Common myeloid progenitor, CD34-positive (primary cell): ENCODE measurements at regions not wholly inside any gene's neighbourhood (a gene's known extent, or its start where the extent isn't known, plus 50 kb on each side); places are given as distances from the start of the nearest gene placed in this dataset.

Experiments
- CTCF ChIA-PET: fragments of 350-600 bp; sonication (Branson Sonifier 250); formaldehyde crosslinking; loops from one replicate; lab custom pipeline; 2021; ENCODE audit warnings: antibody characterized with exemption; lab: Charles Lee
- POLR2A ChIA-PET: fragments of 350-600 bp; sonication (Branson Sonifier 250); formaldehyde crosslinking; loops from one replicate; lab custom pipeline; 2021; ENCODE audit warnings: antibody characterized with exemption; lab: Charles Lee
- DNase-seq, 3 donors: peaks; one replicate each; pipeline versions ENCODE4 v3.0.0 to v3.0.0-alpha.2; 2013
- H3K27ac ChIP-seq, 2 experiments: 1 replicate in 1 of 2; 2 replicates in 1 of 2; pipeline ENCODE4 v1.7.0; 2013; ENCODE audit warnings: inconsistent platforms in 2 of 2, low read length in 2 of 2, mild to moderate bottlenecking in 2 of 2, low read depth in 1 of 2, moderate library complexity in 1 of 2; ENCODE audit not compliant: severe bottlenecking in 2 of 2, insufficient read depth in 1 of 2, poor library complexity in 1 of 2
- H3K27me3 ChIP-seq, 5 experiments: replicated peaks in 2 of 5; 1 replicate in 3 of 5; 2 replicates in 2 of 5; pipeline versions ENCODE4 v1.6.1 to v1.7.0; 2013; ENCODE audit warnings: low read length in 4 of 5, mild to moderate bottlenecking in 2 of 5, moderate library complexity in 2 of 5, inconsistent platforms in 1 of 5; ENCODE audit not compliant: insufficient read depth in 5 of 5, control insufficient read depth in 4 of 5
- H3K36me3 ChIP-seq, 4 experiments: 1 replicate in 2 of 4; 2 replicates in 2 of 4; pipeline versions ENCODE4 v1.6.1 to v1.7.0; 2013; ENCODE audit warnings: low read length in 3 of 4, control low read depth in 1 of 4, mild to moderate bottlenecking in 1 of 4; ENCODE audit not compliant: control insufficient read depth in 4 of 4, insufficient read depth in 4 of 4
- H3K4me1 ChIP-seq, 4 experiments: 1 replicate in 3 of 4; 2 replicates in 1 of 4; pipeline versions ENCODE4 v1.6.1 to v1.7.1; 2013; ENCODE audit warnings: low read length in 3 of 4, mild to moderate bottlenecking in 3 of 4, control low read depth in 1 of 4, inconsistent platforms in 1 of 4, moderate library complexity in 1 of 4; ENCODE audit not compliant: control insufficient read depth in 4 of 4, insufficient read depth in 4 of 4; ENCODE audit errors: control extremely low read depth in 1 of 4
- H3K4me3 ChIP-seq, 7 experiments: 1 replicate in 4 of 7; 2 replicates in 3 of 7; pipeline versions ENCODE4 v1.5.1 to v1.7.0; 2013; ENCODE audit warnings: mild to moderate bottlenecking in 7 of 7, low read length in 6 of 7, moderate library complexity in 6 of 7, inconsistent platforms in 2 of 7, low read depth in 2 of 7, control low read depth in 1 of 7; ENCODE audit not compliant: insufficient read depth in 4 of 7, control insufficient read depth in 1 of 7; ENCODE audit errors: extremely low read depth in 1 of 7
- H3K9me3 ChIP-seq, 5 experiments: 1 replicate in 4 of 5; 2 replicates in 1 of 5; pipeline versions ENCODE4 v1.6.1 to v1.7.1; 2013; ENCODE audit warnings: low read length in 4 of 5, mild to moderate bottlenecking in 2 of 5, inconsistent platforms in 1 of 5, low read depth in 1 of 5, moderate library complexity in 1 of 5; ENCODE audit not compliant: control insufficient read depth in 4 of 5, insufficient read depth in 2 of 5; ENCODE audit errors: control extremely low read depth in 1 of 5
- WGBS: methylation state at CpG from one replicate; pipeline ENCODE4 v1.1.5; 2013; ENCODE audit not compliant: insufficient coverage; 5-methylcytosine and 5-hydroxymethylcytosine counted together

- H3K27ac ChIP-seq = no peak overlapping the region
- ChIA-PET POLR2A (no interaction called here), CTCF (no interaction called here)
- no peaks in the 10 kb centered on the region for H3K9me3 ChIP-seq
- DNase-seq = no peak
- no peaks in the 10 kb centered on the region for H3K27me3 ChIP-seq
- no peak overlapping the region for H3K4me3 ChIP-seq
- 95% methylated on average over 4 of the region's 4 CpGs for WGBS
- H3K36me3 ChIP-seq = no peaks in the 10 kb centered on the region
- H3K4me1 ChIP-seq = no peaks in the 10 kb centered on the region
Measured at GRCh38 chr6:56378507-56378906, 131.1 kb upstream of the COL21A1 start.

DNA sequence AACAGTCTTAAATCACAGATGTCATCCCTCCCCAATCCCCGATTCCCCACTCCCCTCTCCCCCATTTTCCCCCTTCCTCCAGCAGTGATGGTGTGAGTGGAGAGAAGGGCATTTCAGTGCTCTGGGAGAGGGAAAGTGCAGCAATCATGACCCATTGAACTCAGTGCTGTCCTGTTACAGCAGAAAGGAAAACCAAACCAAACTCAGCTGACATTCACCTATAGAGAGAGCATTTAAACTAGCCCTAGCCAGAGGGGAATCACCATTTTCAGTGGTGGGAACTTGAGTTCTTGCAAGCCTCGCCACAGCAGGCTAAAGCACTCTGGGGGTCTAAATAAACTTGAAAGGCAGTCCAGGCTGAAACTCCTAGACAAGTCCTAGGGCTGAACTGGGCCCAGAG lies 129.9 kb upstream of the COL21A1 start:
- WGBS = 100% methylated on average over 1 of the region's 2 CpGs
- H3K27ac ChIP-seq = no peak overlapping the region
- H3K4me1 ChIP-seq = no peaks in the 10 kb centered on the region
- no peak for DNase-seq
- ChIA-PET POLR2A (no interaction called here), CTCF (interaction anchor here (0.6 to 1.1 kb wide), 3 partner anchors 12 to 331 kb away, joined by 3 read pairs; no protein-coding TSS in a partner anchor)
- H3K9me3 ChIP-seq = no peaks in the 10 kb centered on the region
- H3K4me3 ChIP-seq = no peak overlapping the region
- H3K36me3 ChIP-seq = no peaks in the 10 kb centered on the region
- no peaks in the 10 kb centered on the region for H3K27me3 ChIP-seq

GRCh38 chr6:56375806-56376205 lies 128.4 kb upstream of the COL21A1 start:
- Histone ChIP-seq H3K27me3 (no peaks in the 10 kb centered on the region), H3K4me3 (no peak overlapping the region), H3K36me3 (no peaks in the 10 kb centered on the region), H3K9me3 (no peaks in the 10 kb centered on the region), H3K27ac (no peak overlapping the region), H3K4me1 (peaks cover 0 to 7% (median 5%) of the 10 kb centered on the region in 4 experiments)
- WGBS = 100% methylated on average over 3 of the region's 3 CpGs
- ChIA-PET CTCF (interaction anchor here (1.3 kb wide), 1 partner anchor 220 kb away, joined by 3 read pairs; no protein-coding TSS in a partner anchor), POLR2A (no interaction called here)
- no peak for DNase-seq

DNA sequence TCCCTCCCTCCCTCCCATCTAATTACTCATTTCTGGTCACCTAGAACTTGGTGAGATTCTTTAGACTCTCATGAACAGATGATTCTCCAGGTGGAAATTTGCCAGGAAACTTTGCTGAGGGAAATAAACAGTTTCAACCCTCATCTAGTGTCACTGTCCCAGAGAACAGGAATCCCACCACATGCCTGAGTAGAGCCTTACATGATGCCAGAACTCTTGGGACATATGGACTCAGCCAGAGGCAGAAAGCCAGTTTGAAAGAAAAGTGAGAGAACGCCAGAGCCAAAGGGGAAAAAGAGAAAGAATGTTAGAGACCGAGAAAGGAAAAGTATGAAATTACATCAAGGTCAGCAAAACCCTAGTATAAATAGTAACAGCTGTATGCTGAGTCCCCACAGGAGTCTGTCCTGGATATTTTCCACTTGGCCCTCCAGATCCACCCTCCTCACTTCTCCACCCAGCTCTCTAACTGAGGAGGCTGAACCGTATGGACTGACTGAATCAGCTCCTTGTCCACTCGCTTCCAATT lies 127.5 kb upstream of the COL21A1 start:
- Histone ChIP-seq H3K36me3 (no peaks in the 10 kb centered on the region), H3K27me3 (no peaks in the 10 kb centered on the region), H3K9me3 (no peaks in the 10 kb centered on the region), H3K4me3 (no peak overlapping the region), H3K27ac (no peak overlapping the region), H3K4me1 (peaks cover 0 to 16% (median 9%) of the 10 kb centered on the region in 4 experiments)
- POLR2A ChIA-PET = no interaction called here
- WGBS = 93% methylated on average over 3 of the region's 4 CpGs
- DNase-seq = no peak
- CTCF ChIA-PET = interaction anchor here (1.0 kb wide), 1 partner anchor 195 kb away, joined by 3 read pairs; no protein-coding TSS in a partner anchor

GRCh38 chr6:56372406-56372995 lies 125.1 kb upstream of the COL21A1 start:
- peaks cover 0 to 19% (median 9%) of the 10 kb centered on the region in 4 experiments for H3K4me1 ChIP-seq
- ChIA-PET CTCF (interaction anchor here (2.0 kb wide), 1 partner anchor 203 kb away, joined by 4 read pairs; no protein-coding TSS in a partner anchor), POLR2A (no interaction called here)
- no peak overlapping the region for H3K4me3 ChIP-seq
- H3K27me3 ChIP-seq = no peaks in the 10 kb centered on the region
- H3K27ac ChIP-seq = no peak overlapping the region
- H3K36me3 ChIP-seq = no peaks in the 10 kb centered on the region
- no peak for DNase-seq
- 100% methylated on average over 1 of the region's 3 CpGs for WGBS
- no peaks in the 10 kb centered on the region for H3K9me3 ChIP-seq

DNA sequence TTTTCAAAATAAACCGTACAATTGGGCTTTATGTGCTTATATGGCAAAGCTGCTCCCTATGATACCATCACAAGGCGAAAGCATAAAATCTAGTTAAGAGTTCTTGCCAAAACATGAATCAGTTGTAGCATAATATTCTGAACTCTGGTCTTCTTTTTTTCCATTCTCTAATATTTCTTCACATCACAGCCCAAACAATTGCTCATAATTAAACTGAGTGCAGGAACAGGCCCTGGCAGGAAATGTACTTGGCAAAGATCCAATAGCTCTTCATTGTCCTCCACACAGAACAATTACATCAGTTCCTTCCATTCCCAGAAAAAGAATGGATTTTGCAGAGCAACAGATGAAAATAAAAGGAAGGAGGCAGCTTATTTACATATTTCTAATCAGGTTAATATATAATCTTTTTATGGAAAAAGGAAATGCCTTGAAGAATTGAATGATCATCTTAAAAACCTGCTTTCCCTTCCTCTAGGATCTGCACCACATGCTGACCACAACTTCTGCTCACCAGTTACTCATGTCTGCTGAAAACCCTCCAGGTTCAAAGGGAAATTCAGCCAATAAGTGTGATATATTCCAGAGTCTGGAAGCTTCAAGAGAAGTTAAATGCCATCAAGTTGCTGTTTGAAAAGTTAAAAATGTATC lies 123.3 kb upstream of the COL21A1 start:
- no peaks in the 10 kb centered on the region for H3K36me3 ChIP-seq
- CTCF ChIA-PET = interaction anchor here (1.0 to 2.0 kb wide), 4 partner anchors 21 to 222 kb away, joined by 4 to 7 read pairs (median 4); no protein-coding TSS in a partner anchor
- H3K4me1 ChIP-seq = peaks cover 0 to 19% (median 9%) of the 10 kb centered on the region in 4 experiments
- peak; percentile 23 to 78 (median 41) for DNase-seq
- no peak overlapping the region for H3K4me3 ChIP-seq
- no peak overlapping the region for H3K27ac ChIP-seq
- WGBS = 100% methylated on average over 1 of the region's 2 CpGs
- POLR2A ChIA-PET = no interaction called here
- no peaks in the 10 kb centered on the region for H3K9me3 ChIP-seq
- no peaks in the 10 kb centered on the region for H3K27me3 ChIP-seq

GRCh38 chr6:56370127-56370540 lies 122.8 kb upstream of the COL21A1 start:
- no peak overlapping the region for H3K4me3 ChIP-seq
- WGBS = 98% methylated on average over 5 of the region's 10 CpGs
- POLR2A ChIA-PET = no interaction called here

More at GRCh38 chr6:56370127-56370540, 122.8 kb upstream of the COL21A1 start:
- H3K9me3 ChIP-seq = no peaks in the 10 kb centered on the region
- no peak for DNase-seq
- no peaks in the 10 kb centered on the region for H3K27me3 ChIP-seq
- H3K4me1 ChIP-seq = peaks cover 0 to 19% (median 9%) of the 10 kb centered on the region in 4 experiments
- CTCF ChIA-PET = interaction anchor here (1.0 to 1.9 kb wide), 3 partner anchors 20 to 223 kb away, joined by 4 to 7 read pairs (median 4); no protein-coding TSS in a partner anchor
- no peaks in the 10 kb centered on the region for H3K36me3 ChIP-seq
- no peak overlapping the region for H3K27ac ChIP-seq
